ENCODE measurements at regions not wholly inside any gene's neighbourhood (a gene's known extent, or its start where the extent isn't known, plus 50 kb on each side); places are given as distances from the start of the nearest gene placed in this dataset.

GRCh38 chr13:109381546-109382180 is 404.7 kb downstream of the IRS2 start:
- in situ Hi-C loops (cut with MboI; ENCODE audit: low sequenced_read_pairs) = no loop called here

- in situ Hi-C loops (cut with MboI; ENCODE audit: low sequenced_read_pairs) = no loop called here
Observed at GRCh38 chr13:109380457-109380856, 405.9 kb downstream of the IRS2 start.

GRCh38 chr13:109379930-109380329 is 406.5 kb downstream of the IRS2 start:
- in situ Hi-C loops (cut with MboI; ENCODE audit: low sequenced_read_pairs) = no loop called here

GRCh38 chr13:109376936-109377335 is 409.4 kb downstream of the IRS2 start:
- in situ Hi-C loops (cut with MboI; ENCODE audit: low sequenced_read_pairs) = no loop called here

- in situ Hi-C loops (cut with MboI; ENCODE audit: low sequenced_read_pairs) = no loop called here
Observed at GRCh38 chr13:109374609-109375200, 411.7 kb downstream of the IRS2 start.

- in situ Hi-C loops (cut with MboI; ENCODE audit: low sequenced_read_pairs) = no loop called here
Observed at GRCh38 chr13:109372666-109373065, 413.7 kb downstream of the IRS2 start.

- in situ Hi-C loops (cut with MboI; ENCODE audit: low sequenced_read_pairs) = no loop called here
Observed at GRCh38 chr13:109371066-109371465, 415.3 kb downstream of the IRS2 start.

GRCh38 chr13:109370496-109370895 is 415.9 kb downstream of the IRS2 start:
- in situ Hi-C loops (cut with MboI; ENCODE audit: low sequenced_read_pairs) = no loop called here

- in situ Hi-C loops (cut with MboI; ENCODE audit: low sequenced_read_pairs) = no loop called here
Observed at GRCh38 chr13:109369353-109370052, 416.9 kb downstream of the IRS2 start.

GRCh38 chr13:109368230-109368629 is 418.2 kb downstream of the IRS2 start:
- in situ Hi-C loops (cut with MboI; ENCODE audit: low sequenced_read_pairs) = no loop called here

- in situ Hi-C loops (cut with MboI; ENCODE audit: low sequenced_read_pairs) = no loop called here
Observed at GRCh38 chr13:109366525-109366924, 419.9 kb downstream of the IRS2 start.

- in situ Hi-C loops (cut with MboI; ENCODE audit: low sequenced_read_pairs) = no loop called here
Observed at GRCh38 chr13:109363431-109363830, 423.0 kb downstream of the IRS2 start.

- in situ Hi-C loops (cut with MboI; ENCODE audit: low sequenced_read_pairs) = no loop called here
Observed at GRCh38 chr13:109362616-109363015, 423.8 kb downstream of the IRS2 start.

GRCh38 chr13:109361562-109362289 is 424.7 kb downstream of the IRS2 start:
- in situ Hi-C loops (cut with MboI; ENCODE audit: low sequenced_read_pairs) = no loop called here

- in situ Hi-C loops (cut with MboI; ENCODE audit: low sequenced_read_pairs) = no loop called here
Observed at GRCh38 chr13:109357751-109358471, 428.5 kb downstream of the IRS2 start.

- in situ Hi-C loops (cut with MboI; ENCODE audit: low sequenced_read_pairs) = no loop called here
Observed at GRCh38 chr13:109355875-109356434, 430.4 kb downstream of the IRS2 start.

- in situ Hi-C loops (cut with MboI; ENCODE audit: low sequenced_read_pairs) = no loop called here
Observed at GRCh38 chr13:109355166-109355565, 431.2 kb downstream of the IRS2 start.

GRCh38 chr13:109351236-109351635 is 435.1 kb downstream of the IRS2 start:
- in situ Hi-C loops (cut with MboI; ENCODE audit: low sequenced_read_pairs) = no loop called here

GRCh38 chr13:109348519-109349258 is 437.7 kb downstream of the IRS2 start:
- in situ Hi-C loops (cut with MboI; ENCODE audit: low sequenced_read_pairs) = no loop called here

- in situ Hi-C loops (cut with MboI; ENCODE audit: low sequenced_read_pairs) = no loop called here
Observed at GRCh38 chr13:109346060-109346459, 440.3 kb downstream of the IRS2 start.

Data from HL-60/S4 (cell line).